Upper lobe of left lung (tissue), 4 donors: ENCODE measurements at regions not wholly inside any gene's neighbourhood (a gene's known extent, or its start where the extent isn't known, plus 50 kb on each side); places are given as distances from the start of the nearest gene placed in this dataset.

Experiments
- POLR2A ChIP-seq, 4 donors: fragments of 450-650 bp; IDR thresholded peaks; one replicate each; pipeline ENCODE4 v1.5.1; 2016 to 2017; ENCODE audit warnings: antibody characterized with exemption in 4 of 4, mild to moderate bottlenecking in 2 of 4
- POLR2AphosphoS5 ChIP-seq, 2 donors: sonication (generic); formaldehyde crosslinking; IDR thresholded peaks; one replicate each; pipeline ENCODE4 v1.5.1; 2017; ENCODE audit warnings: antibody characterized with exemption in 2 of 2
- TF ChIP-seq, protein P1 (sequence below), 6 experiments: fragments of 450-650 bp in 4 of 6; fragments of 200-600 bp in 2 of 6; sonication (generic) in 2 of 6; IDR thresholded peaks; one replicate each; pipeline ENCODE4 v1.5.1; 2016 to 2019; ENCODE audit warnings: antibody characterized with exemption in 6 of 6

DNA sequence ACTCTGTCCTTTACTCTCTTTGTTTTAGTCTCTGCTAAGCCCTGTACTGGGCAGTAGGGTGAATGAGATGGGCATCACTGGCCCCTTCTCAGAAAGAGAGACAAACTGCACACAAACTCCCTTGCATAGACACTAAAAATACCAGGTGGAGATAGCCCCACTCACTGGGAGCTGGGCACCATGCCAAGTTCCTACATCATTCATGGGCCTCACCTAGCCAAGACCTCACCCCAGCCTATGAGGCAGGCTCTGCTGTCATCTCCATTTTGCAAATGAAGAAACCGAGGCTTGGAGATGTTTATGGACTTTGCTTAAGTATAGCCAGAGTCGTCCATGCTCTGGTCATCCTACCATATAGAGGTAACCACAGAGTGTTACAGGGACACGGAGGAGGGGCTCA lies 499.8 kb upstream of the CDH11 start:
- TF ChIP-seq, protein P1, sequence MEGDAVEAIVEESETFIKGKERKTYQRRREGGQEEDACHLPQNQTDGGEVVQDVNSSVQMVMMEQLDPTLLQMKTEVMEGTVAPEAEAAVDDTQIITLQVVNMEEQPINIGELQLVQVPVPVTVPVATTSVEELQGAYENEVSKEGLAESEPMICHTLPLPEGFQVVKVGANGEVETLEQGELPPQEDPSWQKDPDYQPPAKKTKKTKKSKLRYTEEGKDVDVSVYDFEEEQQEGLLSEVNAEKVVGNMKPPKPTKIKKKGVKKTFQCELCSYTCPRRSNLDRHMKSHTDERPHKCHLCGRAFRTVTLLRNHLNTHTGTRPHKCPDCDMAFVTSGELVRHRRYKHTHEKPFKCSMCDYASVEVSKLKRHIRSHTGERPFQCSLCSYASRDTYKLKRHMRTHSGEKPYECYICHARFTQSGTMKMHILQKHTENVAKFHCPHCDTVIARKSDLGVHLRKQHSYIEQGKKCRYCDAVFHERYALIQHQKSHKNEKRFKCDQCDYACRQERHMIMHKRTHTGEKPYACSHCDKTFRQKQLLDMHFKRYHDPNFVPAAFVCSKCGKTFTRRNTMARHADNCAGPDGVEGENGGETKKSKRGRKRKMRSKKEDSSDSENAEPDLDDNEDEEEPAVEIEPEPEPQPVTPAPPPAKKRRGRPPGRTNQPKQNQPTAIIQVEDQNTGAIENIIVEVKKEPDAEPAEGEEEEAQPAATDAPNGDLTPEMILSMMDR (IDR thresholded peaks at IDR 0.05): no peak
- TF ChIP-seq POLR2AphosphoS5 (IDR thresholded peaks at IDR 0.05): no peak
- no peak for TF ChIP-seq POLR2A (IDR thresholded peaks at IDR 0.05)
